GM18868 (cell line): ENCODE measurements at regions not wholly inside any gene's neighbourhood (a gene's known extent, or its start where the extent isn't known, plus 50 kb on each side); places are given as distances from the start of the nearest gene placed in this dataset.

ENCODE experiments used
- ATAC-seq: cut with Tn5 transposase; IDR thresholded peaks from one replicate; pipeline ENCODE4 v1.9.1; 2021; ENCODE audit warnings: mild to moderate bottlenecking, moderate library complexity; ENCODE audit not compliant: unreplicated experiment

- ATAC-seq, result no peak
Observed at GRCh38 chr4:165666836-165667235, 206.2 kb upstream of the TLL1 start.

DNA sequence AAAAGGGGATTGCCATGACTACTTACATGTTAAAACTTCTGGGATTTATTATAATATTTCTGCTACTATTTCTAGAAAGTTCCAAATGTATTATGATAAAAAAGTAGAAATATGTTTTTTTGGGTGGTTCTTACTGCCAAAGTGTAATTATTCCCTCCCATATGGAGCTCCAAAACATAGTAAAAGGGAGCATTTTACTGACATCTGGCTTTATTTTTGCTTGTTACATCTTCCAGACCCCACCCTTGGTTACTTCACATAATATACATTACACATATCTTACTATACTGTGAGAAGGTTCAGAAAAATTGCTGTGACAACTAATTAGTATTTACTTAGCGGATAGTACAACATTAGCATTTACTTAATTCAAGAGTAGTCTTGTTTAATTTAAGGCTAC is 205.1 kb upstream of the TLL1 start:
- no peak for ATAC-seq

- no peak for ATAC-seq
Observed at GRCh38 chr4:165668694-165669093, 204.3 kb upstream of the TLL1 start.

- ATAC-seq, result no peak
Observed at GRCh38 chr4:165677081-165677480, 196.0 kb upstream of the TLL1 start.

GRCh38 chr4:165678236-165678935 is 194.7 kb upstream of the TLL1 start:
- no peak for ATAC-seq

GRCh38 chr4:165678936-165679325 is 194.1 kb upstream of the TLL1 start:
- ATAC-seq, result no peak

- ATAC-seq, result no peak
Observed at GRCh38 chr4:165680821-165681220, 192.2 kb upstream of the TLL1 start.

DNA sequence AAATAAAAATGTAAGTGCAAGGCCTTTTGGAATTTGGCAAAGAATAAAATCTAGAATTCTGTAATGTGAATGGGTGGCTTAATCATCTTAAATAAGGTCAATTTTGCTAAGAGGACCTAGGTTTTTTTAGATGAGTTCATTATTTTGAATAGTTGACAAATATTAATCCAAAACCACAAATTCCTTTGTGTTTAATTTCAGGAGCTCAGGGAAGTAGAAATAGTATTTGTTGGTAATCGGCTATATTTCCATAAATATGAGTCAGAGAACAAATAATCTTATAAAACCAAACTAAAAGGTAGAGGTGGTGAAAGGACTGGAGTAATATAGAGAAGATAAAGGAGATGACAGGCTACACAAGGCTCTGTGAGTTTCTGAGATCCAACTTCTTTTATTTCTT is 190.4 kb upstream of the TLL1 start:
- no peak for ATAC-seq

DNA sequence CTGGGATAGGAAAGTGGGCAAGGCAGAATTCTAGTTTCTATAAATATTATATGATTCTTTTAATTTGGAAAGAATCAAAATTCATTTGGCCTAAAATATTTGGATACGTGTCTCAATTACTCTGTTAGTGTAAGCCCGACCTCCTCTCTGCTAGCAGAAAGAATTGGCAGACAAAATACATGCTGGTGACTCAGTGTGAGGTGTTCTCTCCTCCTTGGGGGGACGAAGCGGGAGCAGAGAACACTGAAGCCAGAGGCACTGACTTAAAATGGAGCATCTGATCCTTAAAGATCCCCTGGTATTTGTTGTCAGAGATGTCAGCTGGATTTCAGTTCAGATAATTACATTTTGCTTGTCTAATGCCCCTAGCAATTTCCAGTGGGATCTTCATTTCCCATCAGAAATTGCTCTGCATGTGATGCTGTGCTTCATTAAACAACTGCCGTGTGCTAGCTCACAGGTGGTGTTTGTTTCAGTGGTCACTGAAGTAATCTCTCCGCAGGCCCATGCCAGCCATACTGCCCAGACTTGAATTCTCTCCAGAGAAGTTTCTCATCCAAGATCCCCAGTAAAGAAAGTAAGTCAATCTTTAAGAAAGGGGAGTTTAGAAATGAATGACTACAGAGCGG is 188.7 kb upstream of the TLL1 start:
- ATAC-seq, result no peak

DNA sequence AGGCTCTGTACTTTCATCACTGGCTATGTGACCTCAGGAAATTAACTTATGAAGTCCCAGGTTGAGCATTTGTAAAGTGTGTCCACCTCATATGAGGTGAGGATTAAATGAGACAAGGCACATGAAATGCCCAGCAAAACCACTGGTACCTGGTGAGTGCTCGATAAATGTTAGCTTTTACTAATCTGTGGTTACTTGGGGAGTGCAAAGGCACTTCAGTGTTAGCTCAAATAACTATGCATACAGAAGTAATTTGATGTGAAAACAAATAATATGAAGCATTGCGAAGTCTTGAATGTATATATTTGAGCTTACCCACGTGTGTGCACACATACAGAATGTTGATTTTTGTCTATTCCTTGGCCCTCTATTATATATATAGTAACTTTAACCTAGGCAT is 186.3 kb upstream of the TLL1 start:
- ATAC-seq, result no peak

DNA sequence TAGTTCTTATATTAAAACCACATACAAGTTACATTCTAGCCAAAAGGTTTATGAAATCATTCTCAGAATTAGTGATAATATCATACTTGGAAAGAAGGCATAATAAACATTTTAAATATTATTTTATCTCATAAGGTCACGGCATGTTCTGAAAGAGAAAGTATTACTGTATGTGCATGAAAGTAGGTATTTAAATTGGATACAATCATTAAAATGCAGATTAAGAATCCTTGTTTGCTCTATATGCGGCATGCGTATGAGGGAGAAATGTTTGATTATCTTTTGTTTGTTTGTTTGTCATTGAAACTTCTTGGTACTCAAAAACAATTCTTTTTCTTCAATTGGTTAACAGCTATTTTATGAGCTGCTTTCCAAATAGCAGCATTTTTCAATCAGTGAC is 183.9 kb upstream of the TLL1 start:
- ATAC-seq, result no peak

GRCh38 chr4:165692082-165692481 is 181.0 kb upstream of the TLL1 start:
- ATAC-seq, result no peak

DNA sequence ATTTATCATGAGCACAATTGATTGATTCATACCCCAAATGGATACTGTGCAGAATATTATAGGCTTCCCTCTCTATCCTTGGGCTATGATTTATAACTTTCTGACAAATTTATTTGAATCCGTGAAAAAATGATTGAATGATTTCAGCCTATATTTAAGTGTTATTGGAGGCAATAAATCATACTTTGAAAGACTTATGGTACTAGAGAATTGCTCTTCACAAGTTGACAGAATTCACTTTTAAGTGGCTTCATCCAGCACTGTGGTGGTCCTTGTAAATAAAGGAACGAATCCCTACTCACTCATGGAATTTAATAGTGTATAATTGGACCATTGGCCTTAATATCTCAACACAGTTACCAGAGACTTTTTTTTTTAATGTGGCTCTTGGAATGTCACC is 174.8 kb upstream of the TLL1 start:
- ATAC-seq, result no peak

DNA sequence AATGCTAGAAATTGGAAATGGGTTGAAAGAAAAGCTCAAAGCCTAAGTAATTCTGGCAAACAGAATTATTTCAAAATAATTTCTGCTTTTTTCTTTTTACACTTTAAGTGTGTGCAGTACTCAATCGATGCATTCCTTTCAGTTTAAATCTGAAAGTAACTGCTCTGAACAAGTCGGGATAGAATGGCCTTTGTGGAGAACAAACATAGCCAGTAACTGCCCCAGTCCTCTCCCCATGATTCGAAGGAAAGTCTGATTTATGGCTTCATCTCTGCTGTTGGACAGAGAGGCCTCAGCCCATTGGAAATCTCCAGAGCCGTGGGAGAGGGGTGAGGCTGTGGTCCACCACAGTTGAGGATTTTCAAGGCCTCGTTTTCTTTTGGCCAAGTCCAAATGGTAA is 174.0 kb upstream of the TLL1 start:
- ATAC-seq, result no peak

DNA sequence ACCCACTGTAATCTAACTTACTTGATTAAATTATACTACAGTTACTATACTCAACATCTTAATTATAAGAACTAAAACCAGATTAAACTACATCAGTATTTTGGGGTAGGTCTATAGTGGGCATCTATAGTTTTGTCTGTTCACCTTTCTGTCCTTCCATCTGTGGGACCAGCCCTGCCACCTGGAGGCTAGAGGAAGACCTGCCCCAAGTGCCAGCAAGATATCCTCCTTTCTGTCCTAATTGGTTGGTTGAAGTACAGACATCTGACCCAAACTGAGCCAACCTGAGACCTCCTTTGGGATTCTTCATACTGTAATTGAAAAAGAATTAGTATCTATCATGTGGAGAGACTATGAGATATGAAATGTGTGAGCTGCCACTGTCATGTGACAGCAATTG is 172.2 kb upstream of the TLL1 start:
- peak; percentile 59 for ATAC-seq

GRCh38 chr4:165707128-165707527 is 165.9 kb upstream of the TLL1 start:
- no peak for ATAC-seq

DNA sequence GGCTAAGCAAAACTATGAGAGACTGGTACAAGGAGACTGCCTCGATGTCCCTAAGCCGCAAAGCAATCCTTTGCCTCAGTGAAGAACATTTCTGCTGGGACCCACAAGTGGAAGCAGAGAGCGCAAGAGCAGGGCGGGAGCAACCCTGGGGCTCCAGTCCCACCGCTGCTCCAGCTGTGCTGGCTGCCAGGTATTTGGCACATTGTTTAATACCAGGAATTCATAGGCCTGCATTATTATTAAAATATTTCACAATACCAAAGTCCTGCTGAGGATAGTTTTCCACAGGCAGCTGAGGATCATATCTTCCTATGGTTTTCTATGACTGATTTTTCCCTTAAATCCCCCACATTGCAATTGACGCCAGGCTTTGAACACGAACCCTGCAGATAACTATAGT is 163.5 kb upstream of the TLL1 start:
- ATAC-seq, result no peak

DNA sequence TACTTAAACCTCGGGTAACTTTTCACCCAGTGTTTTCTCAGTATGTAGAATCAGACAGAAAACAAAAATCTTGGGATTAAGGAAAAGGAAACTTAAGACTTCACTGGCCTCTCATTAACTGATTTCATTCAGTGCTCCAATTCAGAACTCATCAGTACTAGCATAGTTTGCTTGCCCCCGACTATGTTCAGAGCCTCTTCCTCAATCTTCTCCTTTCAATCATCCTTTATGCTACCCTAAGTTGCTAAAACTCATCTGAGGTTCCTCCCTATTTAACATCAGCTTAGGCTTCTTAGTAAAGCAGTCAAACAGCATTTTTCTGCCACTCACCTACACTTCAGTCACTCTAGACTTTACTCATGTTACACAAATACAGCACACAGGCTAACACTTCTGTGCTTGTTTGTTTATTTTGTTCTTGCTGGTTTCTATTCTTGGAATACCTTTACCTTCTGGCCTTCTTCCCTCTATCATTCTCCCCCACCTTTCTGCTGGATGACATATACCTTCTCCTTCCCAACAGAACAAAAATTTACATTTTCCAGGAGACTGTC is 163.0 kb upstream of the TLL1 start:
- no peak for ATAC-seq

DNA sequence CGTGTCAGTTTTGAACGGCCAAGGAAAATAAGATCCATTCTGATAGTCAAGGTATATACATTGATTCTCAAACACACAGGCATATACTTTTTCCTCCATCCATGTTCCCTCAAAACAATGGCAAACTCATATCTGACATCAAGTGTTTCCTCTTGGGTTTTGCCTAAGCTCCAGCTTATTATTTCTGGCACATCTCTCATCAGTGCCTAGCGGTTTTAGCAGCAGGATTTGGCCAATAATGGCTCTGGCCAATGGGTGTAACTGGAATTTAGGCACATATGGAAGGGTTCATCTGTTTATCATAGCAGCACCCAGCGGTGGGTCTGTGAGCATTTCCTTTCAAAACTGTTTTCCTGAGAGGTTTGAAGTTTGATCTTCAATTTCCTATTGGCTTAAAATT is 161.6 kb upstream of the TLL1 start:
- no peak for ATAC-seq

GRCh38 chr4:165711912-165712311 is 161.1 kb upstream of the TLL1 start:
- no peak for ATAC-seq

DNA sequence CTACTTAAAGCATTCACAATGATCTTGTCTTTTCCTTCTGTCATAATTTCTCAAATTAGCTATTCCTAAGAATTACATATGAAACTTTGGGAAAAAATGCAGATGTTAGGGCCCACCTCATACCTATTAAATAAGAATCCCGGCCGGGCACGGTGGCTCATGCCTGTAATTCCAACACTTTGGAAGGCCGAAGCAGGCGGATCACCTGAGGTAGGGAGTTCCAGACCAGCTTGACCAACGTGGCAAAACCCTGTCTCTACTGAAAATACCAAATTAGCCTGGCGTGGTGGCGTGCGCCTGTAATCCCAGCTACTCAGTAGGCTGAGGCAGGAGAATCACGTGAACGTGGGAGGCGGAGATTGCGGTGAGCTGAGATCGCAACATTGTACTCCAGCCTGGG is 158.4 kb upstream of the TLL1 start:
- no peak for ATAC-seq

DNA sequence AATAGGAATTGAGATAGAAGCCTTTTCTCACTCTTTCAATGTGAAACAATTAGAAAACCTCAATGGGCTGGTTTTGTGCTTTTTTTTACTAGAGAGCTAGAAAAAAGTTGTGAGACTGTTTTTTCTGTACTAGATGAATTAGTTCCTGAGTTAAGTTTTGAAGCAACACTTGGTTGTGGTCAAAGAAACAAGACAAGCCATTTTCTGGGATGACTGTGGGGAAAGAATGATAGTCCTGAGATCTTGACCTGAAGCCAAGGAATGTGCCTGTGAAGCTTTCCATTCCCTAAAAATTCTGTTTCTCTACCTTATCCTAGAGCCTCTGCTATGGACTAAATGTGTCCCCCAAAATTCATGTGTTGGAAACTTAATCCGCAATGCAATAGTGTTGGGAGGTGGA is 157.8 kb upstream of the TLL1 start:
- no peak for ATAC-seq

DNA sequence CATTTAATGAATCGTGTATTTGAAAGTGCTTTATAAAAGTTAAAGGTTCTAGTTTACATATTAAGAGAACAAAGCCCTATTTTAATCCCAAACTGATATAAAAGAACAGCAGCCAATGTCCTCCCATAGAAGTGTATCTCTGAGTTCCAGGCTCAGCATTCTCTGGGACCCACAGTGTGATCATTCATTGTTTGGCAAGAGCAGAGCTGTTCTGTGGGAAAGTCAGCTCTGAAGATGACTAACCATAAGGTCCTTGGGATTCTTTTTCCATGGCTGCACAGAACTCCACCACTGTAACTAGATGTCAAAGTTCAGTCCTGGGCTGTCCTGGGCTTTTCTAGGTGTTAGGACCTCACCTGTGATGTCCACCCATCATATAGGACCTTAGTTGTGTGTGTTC is 157.0 kb upstream of the TLL1 start:
- no peak for ATAC-seq
